ENCODE measurements at regions not wholly inside any gene's neighbourhood (a gene's known extent, or its start where the extent isn't known, plus 50 kb on each side); places are given as distances from the start of the nearest gene placed in this dataset.
A peak's percentile ranks its signal among the peaks of the same experiment; 100 is the strongest.

DNA sequence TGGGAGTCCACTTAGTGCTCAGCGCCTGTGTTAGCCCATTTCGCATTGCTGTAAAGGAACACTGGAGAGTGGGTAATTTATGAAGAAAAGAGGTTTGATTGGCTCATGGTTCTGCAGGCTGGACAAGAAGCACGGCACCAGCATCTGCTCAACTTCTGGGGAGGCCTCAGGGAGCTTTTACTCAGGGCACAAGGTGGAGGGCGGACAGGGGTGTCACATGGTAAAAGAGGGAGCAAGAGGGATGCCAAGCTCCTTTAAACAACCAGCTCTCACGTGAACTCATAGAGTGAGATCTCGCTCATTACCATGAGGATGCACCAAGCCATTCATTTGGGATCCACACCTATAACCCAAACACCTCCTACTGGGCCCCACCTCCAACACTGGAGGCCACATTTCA, 181.4 kb upstream of the TLE3 start:
- H3K27me3 ChIP-seq: no peaks in the 10 kb centered on the region
- intact Hi-C loops (cut with DNase I): no loop called here
- TF ChIP-seq, protein P1, sequence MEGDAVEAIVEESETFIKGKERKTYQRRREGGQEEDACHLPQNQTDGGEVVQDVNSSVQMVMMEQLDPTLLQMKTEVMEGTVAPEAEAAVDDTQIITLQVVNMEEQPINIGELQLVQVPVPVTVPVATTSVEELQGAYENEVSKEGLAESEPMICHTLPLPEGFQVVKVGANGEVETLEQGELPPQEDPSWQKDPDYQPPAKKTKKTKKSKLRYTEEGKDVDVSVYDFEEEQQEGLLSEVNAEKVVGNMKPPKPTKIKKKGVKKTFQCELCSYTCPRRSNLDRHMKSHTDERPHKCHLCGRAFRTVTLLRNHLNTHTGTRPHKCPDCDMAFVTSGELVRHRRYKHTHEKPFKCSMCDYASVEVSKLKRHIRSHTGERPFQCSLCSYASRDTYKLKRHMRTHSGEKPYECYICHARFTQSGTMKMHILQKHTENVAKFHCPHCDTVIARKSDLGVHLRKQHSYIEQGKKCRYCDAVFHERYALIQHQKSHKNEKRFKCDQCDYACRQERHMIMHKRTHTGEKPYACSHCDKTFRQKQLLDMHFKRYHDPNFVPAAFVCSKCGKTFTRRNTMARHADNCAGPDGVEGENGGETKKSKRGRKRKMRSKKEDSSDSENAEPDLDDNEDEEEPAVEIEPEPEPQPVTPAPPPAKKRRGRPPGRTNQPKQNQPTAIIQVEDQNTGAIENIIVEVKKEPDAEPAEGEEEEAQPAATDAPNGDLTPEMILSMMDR (IDR thresholded peaks at IDR 0.05): no peak

DNA sequence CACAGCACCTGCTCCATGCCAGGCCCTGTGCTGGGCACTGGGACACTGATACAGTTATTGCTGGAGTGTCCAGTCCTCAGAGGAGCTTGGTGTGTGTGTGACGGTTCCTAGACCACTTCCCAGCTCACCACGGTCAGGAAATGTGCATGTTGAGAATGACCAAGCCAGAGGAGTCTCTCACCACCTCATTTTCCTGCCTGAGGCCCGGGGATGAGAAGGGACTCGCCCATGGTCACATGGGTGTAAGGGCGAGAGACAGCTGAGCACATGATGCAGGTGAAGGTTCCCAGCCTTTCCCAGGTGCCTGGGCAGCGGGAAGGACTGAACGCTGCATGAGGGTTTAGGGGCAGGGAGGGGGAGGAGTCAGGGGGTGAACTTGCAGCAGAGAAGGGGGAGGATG, 180.9 kb upstream of the TLE3 start:
- Histone ChIP-seq H3K36me3 (no peaks in the 10 kb centered on the region), H3K4me1 (no peaks in the 10 kb centered on the region), H3K27ac (no peak overlapping the region), H3K9me3 (no peaks in the 10 kb centered on the region), H3K27me3 (no peaks in the 10 kb centered on the region), H3K4me3 (no peak overlapping the region)
- TF ChIP-seq, protein P1 (IDR thresholded peaks at IDR 0.05): no peak
- no peak for ATAC-seq
- peak in 1 of 4 donors; percentile 18 for DNase-seq
- intact Hi-C loops (cut with DNase I): no loop called here

More for the DNA sequence above, 181.4 kb upstream of the TLE3 start:
- Histone ChIP-seq H3K27ac (no peak overlapping the region), H3K36me3 (no peaks in the 10 kb centered on the region), H3K4me1 (no peaks in the 10 kb centered on the region), H3K9me3 (no peaks in the 10 kb centered on the region), H3K4me3 (no peak overlapping the region)
- DNase-seq (no peak), ATAC-seq (no peak)

DNA sequence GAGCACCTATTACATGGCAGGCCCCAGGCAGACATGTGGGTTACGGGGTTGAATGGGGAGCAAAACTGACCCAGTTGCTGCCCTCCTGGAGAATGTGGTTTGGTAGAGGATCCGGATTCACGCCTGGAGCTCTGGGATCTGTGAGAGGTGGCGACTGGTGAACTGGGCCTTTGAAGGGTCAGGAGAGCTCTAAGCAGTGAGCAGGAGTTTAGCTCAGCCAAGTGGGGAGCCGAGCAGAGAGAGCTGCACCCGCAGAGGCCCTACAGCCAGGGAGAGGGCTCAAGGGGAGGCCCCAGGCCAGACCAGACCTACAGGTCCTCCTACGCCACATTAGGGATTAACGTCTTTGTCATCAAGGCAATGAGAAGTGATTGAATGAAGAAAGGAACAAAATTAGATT, 179.8 kb upstream of the TLE3 start:
- Histone ChIP-seq H3K4me1 (no peaks in the 10 kb centered on the region), H3K4me3 (no peak overlapping the region), H3K27me3 (no peaks in the 10 kb centered on the region), H3K9me3 (no peaks in the 10 kb centered on the region), H3K27ac (no peak overlapping the region), H3K36me3 (no peaks in the 10 kb centered on the region)
- DNase-seq: peak in 1 of 4 donors; percentile 15
- TF ChIP-seq, protein P1 (IDR thresholded peaks at IDR 0.05): no peak
- intact Hi-C loops (cut with DNase I): no loop called here
- ATAC-seq: no peak

DNA sequence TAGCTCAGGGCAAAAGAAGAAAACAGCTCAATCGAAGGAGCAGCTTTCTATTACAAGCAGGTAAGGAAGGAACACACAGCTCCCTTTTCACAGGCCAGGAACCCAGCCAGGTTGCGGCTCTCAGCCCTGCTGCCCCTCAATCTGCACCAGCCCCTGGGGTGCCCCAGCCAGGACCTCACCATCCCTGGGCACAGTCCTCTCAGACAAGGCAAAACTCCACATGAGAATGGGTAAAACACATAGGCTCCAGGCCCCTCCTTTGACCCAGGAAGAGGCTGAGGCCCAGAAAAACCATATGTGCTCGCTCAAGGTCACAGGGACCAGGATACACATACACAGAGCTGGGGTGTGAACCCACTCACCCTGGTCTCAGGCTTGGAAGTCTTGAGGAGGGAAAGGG, 178.7 kb upstream of the TLE3 start:
- no peak for ATAC-seq
- no peak overlapping the region for H3K27ac ChIP-seq
- H3K36me3 ChIP-seq: no peaks in the 10 kb centered on the region
- H3K27me3 ChIP-seq: no peaks in the 10 kb centered on the region
- H3K4me1 ChIP-seq: peaks cover 1 to 8% of the 10 kb centered on the region in 2 donors
- TF ChIP-seq, protein P1 (IDR thresholded peaks at IDR 0.05): no peak
- H3K4me3 ChIP-seq: no peak overlapping the region
- no peaks in the 10 kb centered on the region for H3K9me3 ChIP-seq
- peak in 1 of 4 donors; percentile 10 for DNase-seq
- intact Hi-C loops (cut with DNase I): no loop called here

DNA sequence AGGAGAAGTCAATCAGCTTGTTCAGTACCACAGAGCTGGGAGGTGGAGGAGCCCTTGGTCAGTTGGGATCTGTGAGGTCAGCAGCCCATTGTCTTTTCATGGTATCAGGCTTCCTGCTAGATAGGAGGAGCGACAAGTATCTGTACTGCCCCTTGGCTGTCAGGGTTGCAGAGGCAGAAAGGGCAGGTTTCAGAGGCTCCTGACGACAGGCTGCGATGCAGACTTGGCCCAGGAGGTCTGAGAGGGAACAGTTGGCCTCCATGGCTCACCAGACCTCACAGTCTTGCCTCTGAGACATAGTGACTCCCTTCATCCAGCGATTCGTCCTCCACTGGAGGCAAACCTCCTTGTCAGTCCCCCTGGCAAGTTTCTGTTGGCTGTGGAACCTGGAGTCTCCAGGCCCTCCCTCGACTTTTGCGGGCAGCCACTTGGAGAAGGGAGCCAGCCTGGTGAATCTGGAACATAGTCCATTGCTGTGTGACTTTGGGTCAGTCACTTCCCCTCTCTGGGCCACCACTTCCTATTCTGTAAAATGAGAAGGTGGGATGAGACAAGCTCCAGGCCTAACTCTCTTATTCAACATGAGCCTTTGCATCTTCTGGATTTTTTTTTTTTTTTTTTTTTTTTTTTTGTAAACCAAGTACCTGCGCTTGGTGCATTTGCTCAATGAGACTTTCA, 177.9 kb upstream of the TLE3 start:
- ATAC-seq (no peak), DNase-seq (peak in 1 of 4 donors; percentile 26)
- no peak overlapping the region for H3K27ac ChIP-seq
- no peaks in the 10 kb centered on the region for H3K9me3 ChIP-seq
- peaks cover 9 to 16% of the 10 kb centered on the region in 2 donors for H3K4me1 ChIP-seq
- intact Hi-C loops (cut with DNase I): no loop called here
- TF ChIP-seq, protein P1 (IDR thresholded peaks at IDR 0.05): no peak
- H3K36me3 ChIP-seq: no peaks in the 10 kb centered on the region
- no peaks in the 10 kb centered on the region for H3K27me3 ChIP-seq
- no peak overlapping the region for H3K4me3 ChIP-seq
